NCI-H2029 (cell line): ENCODE measurements at regions not wholly inside any gene's neighbourhood (a gene's known extent, or its start where the extent isn't known, plus 50 kb on each side); places are given as distances from the start of the nearest gene placed in this dataset.

Experiments used
- DNase-seq: peaks from one replicate; lab custom pipeline; 2025; lab: John Stamatoyannopoulos, UW

DNA sequence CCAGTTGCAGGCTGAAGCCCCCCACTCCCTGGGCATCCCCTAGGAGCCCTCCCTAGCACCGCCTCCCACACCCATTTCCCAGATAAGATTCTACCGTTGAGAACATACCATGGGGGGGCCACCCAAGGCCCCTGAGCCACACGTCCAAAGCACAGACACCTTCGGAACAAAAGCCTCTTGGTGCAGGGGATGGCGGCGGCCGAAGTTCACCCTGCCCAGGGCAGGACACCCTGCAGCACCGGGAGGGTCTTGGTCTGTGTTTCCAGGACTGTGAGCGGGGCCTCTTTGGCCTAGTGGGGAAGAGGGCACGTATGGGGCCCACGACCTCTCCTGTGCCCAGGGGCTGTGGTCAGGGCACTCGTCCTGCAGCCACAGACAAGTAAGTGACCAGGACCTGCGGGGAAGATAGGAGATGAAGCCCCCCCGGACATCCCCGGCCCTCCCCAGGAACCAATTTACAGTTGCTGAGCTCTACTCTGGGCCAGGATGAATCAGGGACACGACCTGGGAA is 154.3 kb upstream of the C14orf180 start:
- DNase-seq: no peak

DNA sequence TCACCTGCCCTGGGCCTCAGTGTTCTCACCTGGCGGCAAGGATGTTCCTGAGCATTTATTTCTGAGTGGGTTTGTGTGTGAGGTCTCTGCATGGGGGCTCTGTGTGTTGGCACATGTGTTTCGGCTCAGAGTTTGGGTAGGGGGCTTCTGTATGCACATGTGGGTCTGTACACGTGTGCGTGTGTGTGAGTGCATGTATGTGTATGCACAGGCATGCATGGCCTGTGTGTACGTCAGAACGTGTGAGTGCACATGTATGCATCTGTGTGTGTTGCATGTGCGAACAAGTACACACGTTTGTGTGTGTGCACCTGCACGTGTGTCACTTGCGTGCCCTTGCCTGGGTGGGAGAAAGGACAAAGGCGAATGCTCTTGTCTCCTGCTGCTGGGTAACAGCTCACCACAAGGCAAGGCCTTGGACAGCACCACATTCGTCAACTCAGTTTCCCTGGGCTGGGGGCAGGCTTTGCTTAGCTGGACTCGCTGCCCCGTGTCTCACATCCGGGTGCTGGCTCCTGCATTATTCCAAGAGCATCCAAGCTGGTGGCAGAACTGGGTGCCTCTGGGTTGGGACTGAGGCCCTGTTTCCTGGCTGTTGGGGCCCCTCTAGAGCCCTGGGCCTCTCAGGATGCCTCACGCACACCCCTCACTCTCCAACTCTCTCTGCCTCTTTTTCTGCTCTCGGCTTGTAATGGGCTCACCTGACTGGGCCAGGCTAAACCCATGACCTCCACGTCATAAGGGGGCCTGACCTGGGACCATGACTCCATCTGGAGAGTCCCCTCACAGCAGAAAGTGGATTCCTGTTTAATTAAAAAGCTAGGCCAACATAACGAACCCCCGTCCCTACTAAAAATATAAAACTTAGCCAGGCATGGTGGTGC is 153.6 kb upstream of the C14orf180 start:
- no peak for DNase-seq

DNA sequence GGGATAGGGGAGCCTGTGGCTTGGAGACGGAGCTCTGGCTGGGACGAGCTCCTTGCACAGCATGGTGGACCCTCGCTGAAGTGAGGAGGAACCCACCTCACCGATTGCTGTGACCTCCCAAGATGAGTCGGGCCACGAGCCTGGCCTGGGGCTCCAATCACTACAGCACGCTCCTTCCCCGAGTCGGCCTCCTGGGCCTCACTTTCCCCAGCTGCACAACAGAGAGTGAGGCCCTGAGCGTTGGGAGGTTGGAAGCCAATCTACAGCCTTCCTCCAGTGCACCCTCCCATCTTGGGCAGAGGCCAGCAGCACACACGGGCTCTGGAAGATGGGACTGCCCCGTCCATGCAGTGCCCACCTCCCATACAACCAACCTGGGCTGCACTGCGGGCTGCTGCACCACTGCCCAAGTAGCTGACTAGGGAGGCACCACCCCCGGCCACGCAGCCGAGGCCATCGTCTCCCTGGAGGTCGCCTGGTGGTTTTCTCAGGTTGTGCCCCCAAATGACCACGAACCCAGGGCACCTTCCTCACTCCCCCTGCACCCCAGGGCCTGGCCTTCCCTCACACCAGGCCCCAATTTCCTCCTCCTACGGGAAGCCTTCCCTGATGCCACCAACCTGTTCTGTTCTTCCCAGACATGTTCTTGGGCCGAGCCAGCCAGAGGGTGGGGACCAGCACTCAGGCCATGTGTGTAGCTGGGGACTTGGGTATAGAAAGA is 152.3 kb upstream of the C14orf180 start:
- DNase-seq: no peak

DNA sequence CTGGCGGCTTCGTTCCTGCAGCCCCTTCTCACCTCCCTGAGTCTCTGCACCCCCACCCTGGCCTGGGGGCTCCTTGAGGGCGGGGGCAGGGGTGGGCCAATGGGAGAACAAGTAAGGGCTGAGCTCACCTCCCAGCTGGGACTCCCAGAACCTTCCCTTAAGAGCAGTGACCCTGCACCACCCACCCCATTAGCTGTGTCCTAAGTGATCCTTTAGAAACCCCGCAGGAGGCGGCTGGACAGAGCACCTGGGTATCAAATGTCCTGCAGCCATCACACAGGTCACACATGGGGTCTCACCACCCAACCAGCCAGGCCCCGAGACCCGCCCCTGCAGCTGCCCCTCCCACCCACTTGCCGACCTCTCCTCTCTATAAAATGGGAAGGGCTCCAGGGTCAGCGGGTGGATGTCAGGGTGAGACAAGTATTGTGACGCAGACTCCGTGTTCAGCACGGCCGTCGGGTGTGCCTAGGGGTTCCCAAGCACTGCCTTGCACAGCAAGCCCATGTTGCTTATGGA is 151.2 kb upstream of the C14orf180 start:
- DNase-seq: no peak

DNA sequence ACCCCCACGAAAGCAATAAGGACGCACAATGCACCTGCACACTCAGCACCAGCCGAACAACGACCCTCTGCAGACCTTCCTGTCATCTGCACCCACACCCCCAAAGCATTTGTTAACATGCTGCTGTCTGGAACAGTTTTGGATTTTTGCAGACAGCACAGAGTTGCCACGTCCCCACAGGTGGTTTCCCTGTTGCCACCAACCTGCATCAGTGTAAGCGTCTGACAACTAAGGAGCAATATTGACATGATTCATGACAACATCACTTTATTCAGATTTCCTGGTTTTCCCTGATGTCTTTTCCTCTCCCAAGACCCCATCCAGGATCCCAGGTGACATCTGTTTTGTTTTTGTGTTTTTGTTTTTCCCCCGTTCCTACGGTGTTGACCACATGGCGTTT is 150.7 kb upstream of the C14orf180 start:
- no peak for DNase-seq

DNA sequence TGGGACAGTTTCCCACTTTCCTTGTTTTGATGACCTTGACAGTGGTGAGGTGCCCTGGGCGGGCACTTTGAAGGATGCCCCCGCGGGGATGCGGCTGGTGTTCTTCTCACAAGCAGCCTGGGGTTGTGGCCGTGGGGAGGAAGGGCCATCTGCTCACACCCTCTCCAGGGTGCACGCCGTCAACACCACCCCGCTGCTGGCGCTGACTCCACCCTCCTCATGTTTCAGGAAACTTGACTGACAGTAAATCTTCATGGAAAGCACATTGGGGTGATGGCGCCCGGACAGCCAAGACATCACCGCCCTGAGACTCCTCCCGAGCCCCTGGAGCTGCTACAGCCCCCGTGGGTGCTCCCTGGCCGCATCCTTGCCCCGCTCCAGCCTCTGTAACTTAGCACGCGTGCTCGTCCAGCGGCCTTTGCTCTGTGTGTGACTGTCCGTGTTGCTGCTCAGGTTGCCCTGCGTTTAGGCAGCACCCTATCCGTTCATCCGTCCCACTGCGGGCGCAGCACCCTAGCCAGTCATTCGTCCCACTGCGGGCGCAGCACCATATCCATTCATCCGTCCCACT is 150.2 kb upstream of the C14orf180 start:
- no peak for DNase-seq

DNA sequence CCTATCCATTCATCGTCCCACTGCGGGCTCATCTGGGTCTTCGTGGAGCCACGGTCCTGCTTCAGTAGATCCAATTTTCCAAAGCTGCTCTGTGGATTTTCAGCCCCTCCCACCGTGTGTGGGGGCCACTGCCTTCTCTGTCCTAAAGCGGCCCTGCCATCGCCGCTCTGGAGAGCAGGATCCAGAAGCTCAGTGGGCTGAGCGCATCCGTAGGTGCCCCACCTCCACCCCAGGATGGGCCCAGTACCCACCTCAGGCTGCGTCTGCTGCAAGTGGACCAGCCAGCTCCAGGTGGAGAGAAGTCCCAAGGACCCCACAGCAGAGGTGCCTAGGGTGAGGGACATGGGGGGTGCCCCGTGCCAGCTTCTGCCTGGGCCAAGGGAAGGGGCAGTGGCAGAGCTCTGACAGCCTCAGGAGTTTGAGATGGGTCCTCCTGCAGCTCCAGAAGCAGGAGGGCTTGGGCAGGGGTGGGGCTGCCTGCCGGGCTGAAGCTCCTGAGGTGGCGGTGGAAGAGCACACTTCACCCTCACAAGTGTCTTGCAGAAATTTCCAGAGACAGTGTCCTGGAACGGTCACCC is 148.1 kb upstream of the C14orf180 start:
- DNase-seq: no peak

DNA sequence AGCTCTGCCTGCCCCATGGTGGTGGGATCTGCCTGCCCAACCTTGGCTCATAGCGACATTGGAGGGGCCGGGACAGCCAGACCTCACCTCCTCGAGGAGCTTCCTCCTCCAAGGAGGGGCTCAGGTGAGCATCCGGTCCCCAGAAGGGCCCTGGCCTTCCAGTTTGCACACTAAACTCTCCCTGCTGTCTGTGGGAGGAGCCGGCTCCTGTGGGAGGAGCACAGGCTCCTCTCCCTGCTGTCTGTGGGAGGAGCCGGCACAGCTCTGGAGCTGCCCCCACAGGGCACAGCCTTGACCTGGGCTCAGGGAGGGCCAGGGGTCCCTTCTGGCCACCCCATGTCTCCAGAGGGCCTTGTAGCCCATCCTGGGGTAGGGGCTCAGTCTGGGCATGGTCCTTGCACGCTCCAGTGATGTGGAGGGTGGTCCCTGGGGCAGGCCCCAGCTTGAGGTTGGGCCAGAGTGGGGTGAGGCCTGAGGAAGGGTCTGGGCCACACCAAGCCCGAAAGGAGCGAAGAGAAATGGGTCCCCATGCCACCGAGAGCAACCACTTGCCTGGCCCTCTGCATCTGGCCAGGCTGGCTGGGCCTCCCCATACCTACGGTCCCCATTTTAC is 147.5 kb upstream of the C14orf180 start:
- no peak for DNase-seq

DNA sequence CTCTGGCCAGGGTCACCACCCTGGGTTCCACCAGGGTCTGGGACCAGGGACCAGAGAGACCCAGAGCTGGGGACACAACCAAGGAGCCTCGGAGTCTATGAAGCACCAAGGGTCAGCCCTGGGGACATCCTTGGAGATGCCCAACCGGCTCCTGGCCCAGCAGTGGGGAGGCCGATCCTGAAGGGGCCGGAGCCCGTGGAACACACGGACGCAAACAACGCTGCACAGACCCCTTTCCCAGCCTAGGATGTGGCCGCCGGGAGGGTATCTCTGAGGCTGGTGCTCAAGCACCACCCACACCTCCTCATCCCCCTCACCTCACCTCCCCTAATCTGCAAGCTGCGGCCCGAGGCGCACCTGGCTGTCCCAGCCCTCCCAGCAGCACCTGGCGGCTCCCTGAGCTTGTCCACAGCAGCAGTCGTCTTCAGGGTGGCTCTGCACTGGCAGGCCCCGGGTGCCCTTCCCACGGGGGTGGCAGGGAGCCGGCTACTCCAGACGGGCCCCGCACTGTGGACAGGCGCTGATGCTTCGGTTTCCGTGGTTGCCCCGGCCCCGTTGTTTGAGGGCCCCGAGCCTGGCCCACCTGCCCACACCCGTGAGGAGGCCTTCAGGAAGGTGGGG is 146.8 kb upstream of the C14orf180 start:
- DNase-seq: no peak

DNA sequence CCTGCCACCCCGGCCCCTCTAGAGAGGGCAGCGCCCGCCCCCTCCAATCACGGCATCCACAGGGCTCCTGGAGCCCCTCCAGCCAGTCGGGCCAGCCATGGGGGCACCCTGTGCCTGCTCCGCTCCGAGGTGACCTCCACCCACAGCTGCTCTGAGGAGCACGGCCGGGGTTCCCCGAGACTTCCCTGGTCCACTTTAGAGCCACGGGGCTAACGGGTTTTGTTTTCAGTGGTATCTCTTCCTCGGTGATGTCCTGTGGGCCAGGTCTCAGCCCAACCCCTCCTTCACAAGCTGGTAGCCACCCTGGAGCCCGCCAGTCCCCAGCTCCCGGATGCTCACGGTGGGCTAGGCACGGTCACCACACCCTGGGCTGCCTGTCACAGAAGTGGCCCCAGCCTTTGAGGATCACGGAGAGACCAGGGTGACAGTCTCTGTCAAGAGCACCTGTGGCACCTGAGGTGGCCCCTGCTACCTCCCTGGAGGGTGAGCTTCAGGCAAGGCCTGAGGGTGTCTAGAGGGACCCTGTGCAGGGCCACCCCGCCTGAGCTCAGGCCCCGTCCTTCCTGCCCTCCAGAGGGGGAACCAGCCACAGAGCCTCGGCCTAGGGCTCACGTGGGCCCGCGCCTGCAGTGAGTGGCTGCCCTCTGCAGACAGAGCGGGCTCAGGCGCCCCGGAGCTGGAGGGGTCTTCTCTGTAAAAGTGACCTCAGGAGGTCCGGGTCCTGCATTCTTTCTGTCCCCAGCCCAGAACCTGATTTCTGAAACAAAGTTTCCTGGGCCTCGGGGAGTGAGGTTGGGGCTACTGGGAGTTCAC is 146.0 kb upstream of the C14orf180 start:
- DNase-seq: no peak

DNA sequence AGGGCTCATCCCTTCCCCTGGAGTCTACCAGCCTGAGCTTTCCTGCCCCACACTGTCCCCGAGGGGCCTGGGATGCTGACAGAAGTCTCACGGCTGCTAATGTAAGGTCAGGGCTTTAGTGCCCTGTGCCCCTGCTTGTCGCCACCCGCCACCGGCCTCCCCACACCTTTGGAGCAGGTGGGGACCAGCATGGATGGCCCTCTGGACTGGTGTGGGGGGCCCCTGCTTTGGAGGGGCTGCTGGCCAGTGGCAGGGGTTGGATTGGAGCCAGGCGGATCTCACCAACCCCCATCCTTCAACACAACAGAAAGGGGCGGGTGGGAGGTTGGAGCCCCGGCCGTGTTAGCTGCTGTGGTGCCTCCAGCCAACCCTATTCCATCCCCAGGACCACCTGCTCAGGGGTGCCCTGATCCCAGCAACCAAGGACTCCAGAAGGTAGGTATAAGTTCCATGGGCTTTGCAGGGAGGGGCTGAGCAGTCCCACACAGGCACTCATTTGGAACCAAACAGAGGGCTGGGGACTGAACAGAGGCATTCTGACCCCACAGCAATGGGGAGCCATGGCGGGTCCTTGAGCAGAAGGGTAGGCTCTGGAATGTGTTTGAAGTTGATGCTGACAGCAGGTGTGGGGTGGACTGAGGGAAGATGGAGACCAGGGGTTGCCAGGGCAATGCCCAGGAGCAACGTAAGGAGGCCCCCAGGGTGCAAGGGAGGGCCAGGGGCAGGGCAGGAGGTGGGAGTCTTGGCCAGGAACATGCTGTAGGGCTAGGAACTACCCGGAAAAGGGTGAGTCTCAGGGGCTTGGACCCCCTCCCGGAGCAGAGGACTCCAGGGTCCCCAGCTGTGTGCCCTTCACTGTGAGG is 145.1 kb upstream of the C14orf180 start:
- DNase-seq: no peak

DNA sequence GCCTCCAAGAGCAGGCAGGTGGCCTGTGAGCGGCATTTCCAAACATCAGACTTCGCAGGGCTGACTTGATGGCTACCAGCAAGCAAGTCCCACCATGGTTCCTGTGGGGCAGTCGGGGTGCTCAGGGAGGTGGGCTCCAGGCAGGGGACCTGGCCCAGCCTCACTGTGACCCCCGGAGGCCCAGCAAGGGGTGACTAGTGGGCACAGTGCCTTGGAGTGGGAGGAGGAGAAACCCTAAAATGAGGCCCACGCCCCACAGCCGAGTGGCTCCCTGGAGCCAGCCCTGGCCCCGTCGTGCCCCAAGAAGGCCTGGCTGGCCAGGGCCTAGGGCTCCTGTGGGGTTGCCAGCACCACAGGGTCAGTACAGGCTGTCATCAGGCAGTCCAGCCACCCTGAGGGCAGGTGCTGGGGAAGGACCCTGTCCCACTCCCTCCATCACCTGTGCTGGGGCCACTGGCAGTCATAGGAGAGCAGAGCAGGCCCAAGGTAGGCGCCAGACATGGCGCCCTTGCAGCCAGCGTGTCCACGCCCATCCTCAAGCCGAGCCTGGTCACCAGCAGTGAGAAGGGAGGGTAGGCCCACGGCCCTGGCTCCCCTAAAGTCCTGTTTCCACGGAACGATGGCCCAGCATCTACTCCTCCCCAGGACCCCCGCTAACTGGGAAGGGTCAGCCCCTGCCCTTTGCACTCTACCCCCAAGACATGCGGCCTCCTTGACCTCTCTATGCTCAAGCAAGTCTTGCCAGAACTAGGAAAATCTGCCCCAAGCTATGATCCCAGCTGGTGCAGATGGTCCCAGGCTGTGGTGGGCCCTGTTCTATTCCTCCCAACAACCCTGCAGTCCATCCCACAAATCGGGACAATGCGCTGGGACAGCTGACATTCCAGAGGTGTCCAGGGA is 144.2 kb upstream of the C14orf180 start:
- DNase-seq: no peak

DNA sequence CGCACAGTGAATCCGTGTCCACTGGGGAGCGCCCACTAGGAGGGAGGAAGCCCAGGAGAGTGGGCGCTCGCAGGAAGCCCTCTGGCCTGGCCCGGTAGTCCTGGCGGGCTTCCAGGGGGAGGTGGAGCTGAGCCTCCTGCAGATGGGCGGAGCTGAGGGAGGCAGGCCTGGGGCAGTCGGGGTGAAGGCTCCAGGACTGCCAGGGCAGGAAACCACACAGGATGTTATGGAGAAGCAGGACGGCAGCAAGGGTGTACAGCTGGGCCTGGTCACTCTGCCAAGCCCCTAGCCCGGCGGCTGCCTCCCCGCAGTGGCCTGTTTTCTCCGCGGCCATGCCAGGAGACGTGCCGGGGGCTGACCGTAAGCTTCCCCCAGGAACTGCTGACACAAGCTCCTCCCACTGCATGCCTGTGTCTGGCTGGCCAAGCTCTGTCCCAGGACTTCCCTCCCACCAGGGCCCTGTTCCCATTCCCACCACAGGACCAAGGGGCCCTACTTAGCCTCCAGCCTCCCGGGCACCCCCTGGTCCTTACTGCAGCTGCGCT is 143.4 kb upstream of the C14orf180 start:
- DNase-seq: no peak

DNA sequence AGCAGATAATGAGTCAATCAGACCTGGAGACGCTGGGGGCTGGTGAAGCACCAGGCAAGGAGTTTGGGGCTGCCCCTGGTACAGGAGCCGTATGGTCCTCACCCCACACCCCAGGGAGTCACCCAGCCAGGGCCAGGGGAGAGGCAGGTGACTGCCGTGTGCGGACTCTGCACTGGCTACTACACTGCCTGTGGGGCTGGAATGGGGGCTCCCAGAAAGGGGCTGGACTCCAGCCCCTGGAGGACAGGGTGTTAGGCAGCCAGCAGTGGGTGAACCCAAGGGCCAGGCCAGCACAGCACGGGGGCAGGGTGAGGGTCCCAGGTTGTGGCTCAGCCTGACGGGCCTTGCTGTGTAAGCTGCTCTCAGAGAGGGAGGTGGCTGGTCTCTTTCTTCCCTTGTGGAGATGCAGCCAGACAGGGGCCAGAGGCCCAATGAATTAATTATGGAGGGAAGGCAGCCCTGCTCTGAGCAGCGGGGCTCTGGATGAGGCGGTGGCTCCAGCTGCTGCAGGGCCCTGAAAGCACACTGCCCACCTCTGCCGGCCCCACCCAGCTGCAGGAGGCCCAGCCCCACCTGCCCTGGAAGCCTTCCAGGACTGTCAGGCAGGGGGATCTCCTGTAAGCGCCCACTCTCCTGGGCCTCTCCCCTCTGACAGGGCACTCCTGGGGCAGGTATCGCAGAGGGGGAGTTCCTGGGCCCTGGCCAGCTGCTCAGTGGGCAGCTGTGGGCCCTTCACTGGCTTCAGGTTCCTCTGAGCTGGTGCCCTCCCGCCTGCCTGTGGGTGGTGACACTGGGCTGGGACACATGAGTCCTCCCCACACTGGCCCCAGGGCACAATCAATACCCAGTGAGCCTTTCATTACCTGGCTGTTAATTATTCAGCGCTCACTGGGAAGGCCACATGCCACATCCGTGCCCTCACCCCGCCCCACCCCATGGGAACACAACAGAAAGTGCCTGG is 142.5 kb upstream of the C14orf180 start:
- DNase-seq: no peak

DNA sequence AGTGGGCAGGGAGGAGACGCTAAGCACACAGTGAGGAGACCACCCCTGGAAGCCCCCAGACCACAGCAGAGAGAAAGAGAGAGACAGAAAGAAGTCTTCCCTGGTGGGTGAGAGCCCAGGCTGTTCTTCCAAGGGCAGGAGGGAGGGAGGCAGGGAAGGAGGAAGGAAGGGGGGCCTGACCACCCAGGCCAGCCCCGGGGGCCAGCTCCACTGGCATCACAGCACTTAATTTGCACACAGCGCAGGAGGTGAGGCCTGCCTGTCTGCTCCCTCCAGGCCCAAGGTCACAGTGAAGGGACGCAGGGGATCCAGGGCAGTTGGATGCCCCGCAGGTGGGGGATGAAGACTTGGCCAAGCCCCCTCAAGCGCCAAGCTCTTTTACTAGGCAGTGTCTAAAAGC is 141.9 kb upstream of the C14orf180 start:
- no peak for DNase-seq

DNA sequence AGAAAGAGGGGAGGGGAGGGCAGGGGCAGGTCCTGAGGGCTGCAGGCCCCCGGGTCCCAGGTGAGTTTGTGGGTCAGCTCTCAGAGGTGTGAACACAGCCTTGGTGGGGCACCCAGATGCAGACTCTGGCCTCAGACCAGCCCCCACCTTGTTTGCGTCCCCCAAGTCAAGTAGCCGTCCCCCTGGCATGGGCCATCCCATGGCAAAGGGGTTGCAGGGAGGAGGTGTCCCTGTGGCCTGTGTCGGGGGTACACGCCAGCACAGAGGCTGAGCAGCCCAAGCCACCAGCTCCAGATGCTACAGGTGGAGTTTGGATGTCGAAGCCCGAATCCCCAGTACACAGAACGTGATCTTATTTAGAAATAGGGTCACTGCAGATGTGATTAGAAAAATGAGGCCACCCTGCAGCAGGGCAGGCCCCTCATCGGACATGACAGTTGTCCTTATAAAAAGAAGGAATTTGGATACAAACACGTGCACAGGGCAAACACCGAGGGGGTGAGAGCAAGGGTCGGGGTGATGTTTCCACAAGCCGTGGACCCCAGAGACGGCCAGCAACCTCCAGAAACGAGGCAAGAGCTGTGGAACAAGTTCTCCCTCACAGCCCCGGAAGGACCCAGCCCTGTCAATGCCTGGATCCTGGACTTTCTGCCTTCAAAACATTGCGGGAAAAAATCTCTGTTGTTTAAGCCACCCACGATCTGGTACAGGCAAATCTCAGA is 141.2 kb upstream of the C14orf180 start:
- DNase-seq: no peak
